ENCODE measurements at regions not wholly inside any gene's neighbourhood (a gene's known extent, or its start where the extent isn't known, plus 50 kb on each side); places are given as distances from the start of the nearest gene placed in this dataset.

- TF ChIP-seq CTCF (conservative IDR thresholded peaks at IDR 0.05; ENCODE audit: low read length) = no peak
- TF ChIP-seq EZH2phosphoT487 (IDR thresholded peaks at IDR 0.05; ENCODE audit: borderline replicate concordance, low read depth, low read length) = no peak
Observed at GRCh38 chr5:66248874-66249273, 104.8 kb downstream of the SREK1 start.
